Right atrium auricular region (tissue), 2 donors: ENCODE measurements at regions not wholly inside any gene's neighbourhood (a gene's known extent, or its start where the extent isn't known, plus 50 kb on each side); places are given as distances from the start of the nearest gene placed in this dataset.
"Not testable (repeated sequence)": the region's sequence is repeated elsewhere in the genome, so short reads cannot be mapped to it uniquely, and the experiment has no call there.

Experiments
- DNase-seq: peaks from one replicate; pipeline ENCODE4 v3.0.0-alpha.2; 2019; ENCODE audit warnings: low spot score
- H3K27ac ChIP-seq, 2 donors: fragments of 200-600 bp; sonication (generic); 1 replicate in 1 of 2; 2 replicates in 1 of 2; pipeline ENCODE4 v1.5.1; 2016 to 2019
- H3K27me3 ChIP-seq, 2 donors: fragments of 200-600 bp; sonication (generic); one replicate each; pipeline versions ENCODE4 v1.5.1 to v1.6.0; 2017 to 2019
- H3K36me3 ChIP-seq: fragments of 200-600 bp; sonication (generic); one replicate; pipeline ENCODE4 v1.5.1; 2016
- H3K4me1 ChIP-seq, 2 donors: fragments of 200-600 bp; sonication (generic); one replicate each; pipeline versions ENCODE4 v1.5.1 to v1.6.0; 2017 to 2019
- H3K4me3 ChIP-seq, 2 donors: fragments of 200-600 bp; sonication (generic); 1 replicate in 1 of 2; 2 replicates in 1 of 2; pipeline ENCODE4 v1.5.1; 2017 to 2019; ENCODE audit warnings: mild to moderate bottlenecking in 1 of 2, moderate library complexity in 1 of 2
- H3K9me3 ChIP-seq, 2 donors: fragments of 200-600 bp; sonication (generic); one replicate each; pipeline ENCODE4 v1.5.1; 2019
- TF ChIP-seq, protein P1 (sequence below), 2 donors: fragments of 200-600 bp; sonication (generic); IDR thresholded peaks; one replicate each; pipeline ENCODE4 v1.5.1; 2019; ENCODE audit warnings: antibody characterized with exemption in 2 of 2

DNA sequence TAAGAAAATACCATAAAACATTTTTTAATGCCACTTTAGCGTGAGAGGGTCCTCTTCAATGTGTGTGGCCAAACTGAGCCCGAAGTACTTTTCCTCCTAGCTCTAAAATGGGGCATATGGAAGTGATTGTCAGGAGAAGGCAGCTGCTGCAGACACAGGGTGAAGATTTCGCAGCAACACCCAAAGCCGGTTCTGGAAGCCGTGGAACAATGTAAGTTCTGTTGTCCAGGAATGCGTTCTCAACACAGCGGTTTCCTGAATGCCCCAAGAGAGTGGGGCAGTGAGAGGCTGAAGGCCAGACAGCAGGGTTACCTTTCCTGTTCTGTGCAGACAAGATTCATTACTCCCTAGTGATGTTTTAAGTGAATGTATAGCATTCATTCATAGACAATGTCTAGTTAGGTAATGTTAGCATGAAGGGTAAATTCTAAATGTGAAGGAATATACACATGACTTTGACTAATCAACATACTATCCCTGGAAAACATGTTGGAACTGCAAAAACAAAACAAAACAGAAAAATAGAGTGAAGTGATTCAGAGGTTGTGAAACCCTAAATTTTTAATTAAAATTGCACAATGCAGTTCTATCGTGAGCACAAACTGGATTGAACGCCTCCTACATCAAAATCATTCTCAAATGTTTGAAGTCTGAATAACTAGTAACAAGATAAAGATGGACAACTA, 197.0 kb upstream of the SEMA6A start:
- H3K27ac ChIP-seq: no peak overlapping the region
- peaks cover 0 to 6% of the 10 kb centered on the region in 2 donors for H3K4me1 ChIP-seq
- DNase-seq: no peak
- H3K27me3 ChIP-seq: no peaks in the 10 kb centered on the region
- no peaks in the 10 kb centered on the region for H3K9me3 ChIP-seq
- TF ChIP-seq, protein P1, sequence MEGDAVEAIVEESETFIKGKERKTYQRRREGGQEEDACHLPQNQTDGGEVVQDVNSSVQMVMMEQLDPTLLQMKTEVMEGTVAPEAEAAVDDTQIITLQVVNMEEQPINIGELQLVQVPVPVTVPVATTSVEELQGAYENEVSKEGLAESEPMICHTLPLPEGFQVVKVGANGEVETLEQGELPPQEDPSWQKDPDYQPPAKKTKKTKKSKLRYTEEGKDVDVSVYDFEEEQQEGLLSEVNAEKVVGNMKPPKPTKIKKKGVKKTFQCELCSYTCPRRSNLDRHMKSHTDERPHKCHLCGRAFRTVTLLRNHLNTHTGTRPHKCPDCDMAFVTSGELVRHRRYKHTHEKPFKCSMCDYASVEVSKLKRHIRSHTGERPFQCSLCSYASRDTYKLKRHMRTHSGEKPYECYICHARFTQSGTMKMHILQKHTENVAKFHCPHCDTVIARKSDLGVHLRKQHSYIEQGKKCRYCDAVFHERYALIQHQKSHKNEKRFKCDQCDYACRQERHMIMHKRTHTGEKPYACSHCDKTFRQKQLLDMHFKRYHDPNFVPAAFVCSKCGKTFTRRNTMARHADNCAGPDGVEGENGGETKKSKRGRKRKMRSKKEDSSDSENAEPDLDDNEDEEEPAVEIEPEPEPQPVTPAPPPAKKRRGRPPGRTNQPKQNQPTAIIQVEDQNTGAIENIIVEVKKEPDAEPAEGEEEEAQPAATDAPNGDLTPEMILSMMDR (IDR thresholded peaks at IDR 0.05): no peak
- no peaks in the 10 kb centered on the region for H3K36me3 ChIP-seq
- H3K4me3 ChIP-seq: no peak overlapping the region

DNA sequence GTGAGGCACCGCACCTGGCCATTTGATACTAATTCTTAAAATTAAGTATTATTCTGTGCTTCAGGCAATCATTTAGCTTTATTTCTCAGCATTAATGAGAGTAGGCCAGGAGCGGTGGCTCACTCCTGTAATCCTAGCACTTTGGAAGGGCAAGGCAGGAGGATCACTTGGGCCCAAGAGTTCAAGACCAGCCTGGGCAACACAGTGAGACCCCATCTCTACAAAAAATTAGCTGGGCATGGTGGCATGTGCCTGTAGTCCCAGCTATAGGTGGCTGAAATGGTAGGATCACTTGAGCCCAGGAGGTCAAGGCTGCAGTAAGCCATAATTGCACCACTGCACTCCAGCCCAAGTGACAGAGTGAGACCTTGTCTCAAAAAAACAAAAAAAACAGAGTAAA, 195.3 kb upstream of the SEMA6A start:
- not testable (repeated sequence) for H3K4me3 ChIP-seq, H3K27me3 ChIP-seq, H3K9me3 ChIP-seq, H3K4me1 ChIP-seq, H3K36me3 ChIP-seq, DNase-seq, H3K27ac ChIP-seq

DNA sequence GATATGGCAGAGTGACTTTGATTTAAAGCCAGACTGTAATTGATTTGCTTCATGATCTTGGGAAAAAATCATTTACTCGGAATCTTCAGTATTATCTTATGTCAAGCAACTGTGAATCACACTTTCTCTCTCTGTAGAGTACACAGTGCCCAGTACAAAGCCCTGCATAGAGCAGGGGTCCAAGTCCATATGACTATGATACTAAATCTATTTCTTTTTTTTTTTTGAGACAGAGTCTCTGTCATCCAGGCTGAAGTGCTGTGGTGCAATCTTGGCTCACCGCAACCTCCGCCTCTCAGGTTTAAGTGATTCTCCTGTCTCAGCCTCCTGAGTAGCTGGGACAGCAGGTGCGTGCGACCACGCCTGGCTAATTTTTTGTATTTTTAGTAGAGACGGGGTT, 194.8 kb upstream of the SEMA6A start:
- Histone ChIP-seq H3K27me3 (no peaks in the 10 kb centered on the region), H3K4me1 (peaks cover 0 to 6% of the 10 kb centered on the region in 2 donors), H3K9me3 (no peaks in the 10 kb centered on the region), H3K36me3 (no peaks in the 10 kb centered on the region), H3K27ac (no peak overlapping the region), H3K4me3 (no peak overlapping the region)
- TF ChIP-seq, protein P1 (IDR thresholded peaks at IDR 0.05): no peak
- no peak for DNase-seq

DNA sequence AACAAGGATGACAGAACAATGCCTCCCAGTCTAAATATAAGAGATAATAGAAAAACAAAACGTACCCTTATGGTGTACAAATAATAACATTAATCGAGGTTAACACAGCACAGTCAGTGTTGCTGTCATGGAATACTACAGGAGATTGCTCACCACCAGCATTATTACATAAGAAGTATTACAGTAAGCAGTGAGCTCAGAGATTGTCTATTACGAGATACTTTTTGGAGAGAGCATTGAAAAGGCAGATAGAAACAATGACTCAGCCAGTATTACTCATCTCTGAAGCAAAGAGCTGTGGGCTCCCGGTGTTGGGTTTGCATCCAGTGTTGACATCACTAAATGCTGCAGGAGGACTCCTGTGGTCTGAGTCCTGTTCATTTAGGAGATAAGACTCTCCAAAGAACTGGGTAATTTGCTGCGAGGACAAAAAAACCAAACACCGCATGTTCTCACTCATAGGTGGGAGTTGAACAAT, 191.9 kb upstream of the SEMA6A start:
- Histone ChIP-seq H3K9me3 (no peaks in the 10 kb centered on the region), H3K27me3 (no peaks in the 10 kb centered on the region), H3K36me3 (no peaks in the 10 kb centered on the region), H3K4me1 (peaks cover 0 to 6% of the 10 kb centered on the region in 2 donors), H3K27ac (no peak overlapping the region), H3K4me3 (no peak overlapping the region)
- TF ChIP-seq, protein P1 (IDR thresholded peaks at IDR 0.05): no peak
- peak; percentile 72 for DNase-seq

DNA sequence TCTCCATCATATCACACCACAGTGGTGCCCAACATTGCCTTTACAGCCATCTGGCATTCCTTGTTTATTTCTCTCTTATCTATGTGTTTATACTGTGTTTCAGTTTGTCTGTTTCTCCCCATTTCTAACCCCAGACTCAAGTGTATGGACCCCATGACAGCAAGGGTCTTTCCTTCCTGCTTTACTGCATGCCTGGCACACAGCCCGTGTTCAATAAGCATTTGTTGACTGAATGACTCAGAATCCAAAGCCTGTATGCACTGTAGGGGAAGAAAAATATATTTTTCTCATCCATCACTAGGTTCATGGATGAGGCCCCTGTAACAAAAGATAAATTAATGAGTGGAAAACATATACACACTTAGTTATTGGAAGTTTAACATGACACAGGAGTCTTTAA, 190.8 kb upstream of the SEMA6A start:
- Histone ChIP-seq H3K27me3 (no peaks in the 10 kb centered on the region), H3K9me3 (no peaks in the 10 kb centered on the region), H3K36me3 (no peaks in the 10 kb centered on the region), H3K4me3 (no peak overlapping the region), H3K4me1 (no peaks in the 10 kb centered on the region), H3K27ac (no peak overlapping the region)
- no peak for DNase-seq
- TF ChIP-seq, protein P1 (IDR thresholded peaks at IDR 0.05): no peak

DNA sequence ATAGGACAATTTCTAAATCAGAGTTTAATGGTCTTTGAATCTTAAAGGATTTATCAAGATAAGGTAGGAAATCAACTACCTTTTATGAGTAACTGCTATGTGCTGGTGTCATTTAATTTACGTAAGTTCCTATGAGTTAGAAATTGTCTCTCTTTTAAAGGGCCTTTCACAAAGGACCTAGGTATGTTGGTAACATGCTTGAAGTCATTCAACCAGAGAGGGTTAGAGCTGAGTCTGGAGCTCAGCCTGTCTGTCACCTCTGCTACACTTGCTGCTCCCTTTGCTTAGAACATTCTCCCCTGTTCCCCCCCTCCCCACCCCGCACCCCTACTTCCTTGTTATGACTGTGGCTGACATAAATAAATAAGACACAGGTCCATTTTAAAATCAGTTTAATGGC, 190.3 kb upstream of the SEMA6A start:
- no peak for DNase-seq
- H3K4me1 ChIP-seq: no peaks in the 10 kb centered on the region
- H3K27me3 ChIP-seq: no peaks in the 10 kb centered on the region
- H3K36me3 ChIP-seq: no peaks in the 10 kb centered on the region
- H3K4me3 ChIP-seq: no peak overlapping the region
- H3K9me3 ChIP-seq: no peaks in the 10 kb centered on the region
- no peak overlapping the region for H3K27ac ChIP-seq
- TF ChIP-seq, protein P1 (IDR thresholded peaks at IDR 0.05): no peak
